ENCODE measurements at regions not wholly inside any gene's neighbourhood (a gene's known extent, or its start where the extent isn't known, plus 50 kb on each side); places are given as distances from the start of the nearest gene placed in this dataset.

DNA sequence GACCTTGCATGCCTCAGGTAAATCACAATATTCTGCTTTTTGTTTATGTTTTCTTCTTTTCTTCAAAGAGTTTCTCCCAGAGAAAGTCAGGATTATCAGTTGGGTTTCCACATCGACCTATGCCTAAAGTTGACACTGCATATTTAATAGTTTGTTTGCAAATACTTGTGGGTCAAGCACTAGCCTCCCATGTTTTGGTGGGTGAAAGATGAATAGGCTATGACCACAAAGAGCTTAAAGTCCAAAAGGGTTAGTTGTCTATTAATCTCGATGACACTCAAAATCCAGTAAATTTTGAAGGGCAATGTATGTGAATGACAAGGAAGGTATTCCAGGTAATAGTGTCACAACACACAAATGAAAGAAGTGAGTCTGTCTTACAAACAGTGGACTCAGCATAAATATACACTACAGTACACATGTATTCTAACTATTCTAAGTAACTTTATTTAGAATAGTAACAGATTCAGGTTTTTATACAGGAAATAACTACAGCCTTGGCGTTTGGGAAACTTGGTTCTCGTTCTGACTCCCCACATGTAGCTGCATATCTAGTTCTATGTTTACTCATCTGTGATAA, 667.1 kb downstream of the PCDH17 start:
- Histone ChIP-seq H3K4me3 (ENCODE audit: low read length) (no peak overlapping the region), H3K36me3 (ENCODE audit: control insufficient read depth, insufficient read depth, low read length) (no peaks in the 10 kb centered on the region), H3K27me3 (ENCODE audit: control insufficient read depth, insufficient read depth, low read length) (no peaks in the 10 kb centered on the region), H3K27ac (ENCODE audit: low read length) (no peak overlapping the region), H3K9me3 (ENCODE audit: control insufficient read depth, insufficient read depth, low read length) (no peaks in the 10 kb centered on the region), H3K4me1 (ENCODE audit: control insufficient read depth, insufficient read depth, low read length) (no peaks in the 10 kb centered on the region)
- Mint-ChIP-seq H3K27ac (no peak overlapping the region), H3K4me1 (no peaks in the 10 kb centered on the region), H3K27me3 (ENCODE audit: low read depth in 2 of 2) (no peaks in the 10 kb centered on the region), H3K36me3 (no peaks in the 10 kb centered on the region), H3K9me3 (peaks cover 7 to 8% of the 10 kb centered on the region in 2 donors), H3K4me3 (no peak overlapping the region)
- ATAC-seq (no peak), DNase-seq (no peak)
- intact Hi-C loops (cut with micrococcal nuclease): no loop called here
- 84% methylated on average over 4 of the region's 4 CpGs for WGBS (ENCODE audit: insufficient coverage)
- TF ChIP-seq, protein P1, sequence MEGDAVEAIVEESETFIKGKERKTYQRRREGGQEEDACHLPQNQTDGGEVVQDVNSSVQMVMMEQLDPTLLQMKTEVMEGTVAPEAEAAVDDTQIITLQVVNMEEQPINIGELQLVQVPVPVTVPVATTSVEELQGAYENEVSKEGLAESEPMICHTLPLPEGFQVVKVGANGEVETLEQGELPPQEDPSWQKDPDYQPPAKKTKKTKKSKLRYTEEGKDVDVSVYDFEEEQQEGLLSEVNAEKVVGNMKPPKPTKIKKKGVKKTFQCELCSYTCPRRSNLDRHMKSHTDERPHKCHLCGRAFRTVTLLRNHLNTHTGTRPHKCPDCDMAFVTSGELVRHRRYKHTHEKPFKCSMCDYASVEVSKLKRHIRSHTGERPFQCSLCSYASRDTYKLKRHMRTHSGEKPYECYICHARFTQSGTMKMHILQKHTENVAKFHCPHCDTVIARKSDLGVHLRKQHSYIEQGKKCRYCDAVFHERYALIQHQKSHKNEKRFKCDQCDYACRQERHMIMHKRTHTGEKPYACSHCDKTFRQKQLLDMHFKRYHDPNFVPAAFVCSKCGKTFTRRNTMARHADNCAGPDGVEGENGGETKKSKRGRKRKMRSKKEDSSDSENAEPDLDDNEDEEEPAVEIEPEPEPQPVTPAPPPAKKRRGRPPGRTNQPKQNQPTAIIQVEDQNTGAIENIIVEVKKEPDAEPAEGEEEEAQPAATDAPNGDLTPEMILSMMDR (IDR thresholded peaks at IDR 0.05): no peak

DNA sequence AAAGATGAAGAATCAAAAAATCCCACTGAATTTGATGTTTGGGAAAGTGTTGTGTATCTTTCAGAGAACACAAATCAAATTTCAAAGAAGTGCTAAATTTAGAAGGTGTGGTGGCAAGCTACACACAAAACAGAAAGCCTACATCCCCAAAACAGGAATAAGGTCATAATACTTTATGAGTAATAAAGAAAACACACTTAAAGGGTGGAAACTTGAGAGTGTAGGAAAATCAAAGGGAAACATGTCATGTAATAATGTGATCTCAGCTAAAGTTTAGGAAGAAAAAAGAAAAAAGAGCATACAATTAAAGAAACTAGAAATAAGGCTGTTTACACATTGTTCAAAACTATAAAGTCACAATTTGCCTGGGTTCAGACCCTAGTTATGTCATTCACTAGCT, 668.7 kb downstream of the PCDH17 start:
- Mint-ChIP-seq H3K9me3 (peaks cover 2 to 3% of the 10 kb centered on the region in 2 donors), H3K27me3 (ENCODE audit: low read depth in 2 of 2) (no peaks in the 10 kb centered on the region), H3K27ac (no peak overlapping the region), H3K4me3 (no peak overlapping the region), H3K36me3 (no peaks in the 10 kb centered on the region), H3K4me1 (no peaks in the 10 kb centered on the region)
- no peak for DNase-seq
- H3K27me3 ChIP-seq (ENCODE audit: control insufficient read depth, insufficient read depth, low read length): no peaks in the 10 kb centered on the region
- no peak overlapping the region for H3K27ac ChIP-seq (ENCODE audit: low read length)
- intact Hi-C loops (cut with micrococcal nuclease): no loop called here
- no peaks in the 10 kb centered on the region for H3K4me1 ChIP-seq (ENCODE audit: control insufficient read depth, insufficient read depth, low read length)
- TF ChIP-seq, protein P1 (IDR thresholded peaks at IDR 0.05): no peak
- H3K36me3 ChIP-seq (ENCODE audit: control insufficient read depth, insufficient read depth, low read length): no peaks in the 10 kb centered on the region
- no peak overlapping the region for H3K4me3 ChIP-seq (ENCODE audit: low read length)
- no peaks in the 10 kb centered on the region for H3K9me3 ChIP-seq (ENCODE audit: control insufficient read depth, insufficient read depth, low read length)
- no peak for ATAC-seq

DNA sequence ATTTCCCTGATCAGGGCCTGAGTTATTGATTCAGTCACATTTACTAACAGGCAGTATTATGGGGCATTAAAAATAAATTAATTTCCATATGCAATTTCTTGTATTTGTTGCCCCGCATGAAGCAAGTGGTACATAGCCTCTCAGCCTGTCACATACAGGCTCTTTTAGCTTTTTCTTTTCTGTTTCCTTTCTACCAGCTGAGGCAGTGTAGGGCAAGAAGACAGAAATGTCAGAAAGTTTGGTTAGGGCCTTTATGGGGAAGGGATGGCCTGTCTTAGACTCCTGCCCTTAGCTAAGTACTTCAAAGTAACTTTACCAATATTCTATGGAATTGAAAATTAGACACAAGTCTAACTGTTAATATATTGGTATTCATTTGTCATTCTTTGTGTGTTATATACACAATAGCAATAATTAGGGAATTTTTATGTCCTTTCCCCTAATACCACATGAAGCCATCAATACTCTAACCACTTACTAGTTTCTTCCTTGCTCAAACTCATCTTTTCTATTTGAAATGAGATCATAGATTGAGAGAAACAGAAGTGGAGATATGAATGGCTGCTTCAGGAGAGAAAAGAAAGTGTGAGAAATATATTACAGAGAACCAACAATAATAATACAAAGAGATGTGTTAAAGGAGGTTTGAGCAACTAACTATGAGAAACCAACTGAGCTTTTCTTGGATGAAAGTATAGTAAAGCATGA, 669.6 kb downstream of the PCDH17 start:
- Mint-ChIP-seq H3K27ac (no peak overlapping the region), H3K4me1 (no peaks in the 10 kb centered on the region), H3K36me3 (no peaks in the 10 kb centered on the region), H3K4me3 (no peak overlapping the region), H3K9me3 (peaks cover 2 to 3% of the 10 kb centered on the region in 2 donors), H3K27me3 (ENCODE audit: low read depth in 2 of 2) (no peaks in the 10 kb centered on the region)
- intact Hi-C loops (cut with micrococcal nuclease): no loop called here
- no peak for ATAC-seq
- WGBS (ENCODE audit: insufficient coverage): no CpG with 5 or more reads among the region's 1 CpG
- no peak for DNase-seq
- H3K4me1 ChIP-seq (ENCODE audit: control insufficient read depth, insufficient read depth, low read length): no peaks in the 10 kb centered on the region
- TF ChIP-seq, protein P1 (IDR thresholded peaks at IDR 0.05): no peak
- no peaks in the 10 kb centered on the region for H3K27me3 ChIP-seq (ENCODE audit: control insufficient read depth, insufficient read depth, low read length)
- no peaks in the 10 kb centered on the region for H3K36me3 ChIP-seq (ENCODE audit: control insufficient read depth, insufficient read depth, low read length)
- H3K4me3 ChIP-seq (ENCODE audit: low read length): no peak overlapping the region
- H3K27ac ChIP-seq (ENCODE audit: low read length): no peak overlapping the region
- H3K9me3 ChIP-seq (ENCODE audit: control insufficient read depth, insufficient read depth, low read length): no peaks in the 10 kb centered on the region

DNA sequence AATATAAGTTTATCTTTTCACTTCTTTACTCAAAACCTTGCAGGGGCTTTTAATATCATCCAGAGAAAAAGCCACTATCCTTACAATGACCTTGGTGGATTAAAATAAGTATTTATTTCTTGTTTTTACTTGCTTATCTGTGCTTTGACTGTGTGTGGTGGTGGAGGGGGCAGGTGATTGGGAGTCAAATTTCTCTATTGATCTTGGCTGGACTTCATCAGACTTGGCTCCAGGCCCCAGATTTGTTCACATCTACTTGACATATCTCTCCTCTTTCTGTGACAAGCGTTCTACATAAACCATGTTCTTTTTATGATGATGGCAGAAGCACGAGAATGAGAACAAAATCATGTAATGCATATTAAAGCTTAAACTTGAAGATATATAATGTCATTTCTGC, 670.8 kb downstream of the PCDH17 start:
- intact Hi-C loops (cut with micrococcal nuclease): no loop called here
- Histone ChIP-seq H3K4me1 (ENCODE audit: control insufficient read depth, insufficient read depth, low read length) (no peaks in the 10 kb centered on the region), H3K27me3 (ENCODE audit: control insufficient read depth, insufficient read depth, low read length) (no peaks in the 10 kb centered on the region), H3K4me3 (ENCODE audit: low read length) (no peak overlapping the region), H3K27ac (ENCODE audit: low read length) (no peak overlapping the region), H3K9me3 (ENCODE audit: control insufficient read depth, insufficient read depth, low read length) (no peaks in the 10 kb centered on the region), H3K36me3 (ENCODE audit: control insufficient read depth, insufficient read depth, low read length) (no peaks in the 10 kb centered on the region)
- WGBS (ENCODE audit: insufficient coverage): 80% methylated on average over 1 of the region's 2 CpGs
- no peaks in the 10 kb centered on the region for H3K27me3 Mint-ChIP-seq (ENCODE audit: low read depth in 2 of 2)
- no peaks in the 10 kb centered on the region for H3K4me1 Mint-ChIP-seq
- no peaks in the 10 kb centered on the region for H3K36me3 Mint-ChIP-seq
- peaks cover 0 to 3% of the 10 kb centered on the region in 2 donors for H3K9me3 Mint-ChIP-seq
- TF ChIP-seq, protein P1 (IDR thresholded peaks at IDR 0.05): no peak
- DNase-seq: no peak
- no peak for ATAC-seq
- H3K4me3 Mint-ChIP-seq: no peak overlapping the region
- no peak overlapping the region for H3K27ac Mint-ChIP-seq
